ENCODE measurements at regions not wholly inside any gene's neighbourhood (a gene's known extent, or its start where the extent isn't known, plus 50 kb on each side); places are given as distances from the start of the nearest gene placed in this dataset.

DNA sequence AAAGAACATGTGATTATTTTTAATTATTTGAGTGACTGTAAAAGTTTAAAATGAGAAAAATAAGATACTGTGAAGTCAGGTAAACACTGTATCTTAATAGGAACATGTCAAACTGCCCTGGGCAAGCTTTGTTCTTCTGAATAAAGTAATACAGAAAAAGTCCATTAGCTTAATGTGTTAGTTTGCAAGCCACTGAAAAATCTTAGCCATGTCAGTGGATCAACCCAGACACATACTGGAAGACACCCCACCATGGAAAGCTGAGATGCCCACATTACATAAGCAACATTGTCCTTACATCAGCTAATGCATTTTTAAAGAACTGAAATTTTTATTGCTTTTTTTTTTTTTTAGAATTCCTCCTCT, 155.2 kb downstream of the BBOX1 start:
- in situ Hi-C loops (cut with HindIII; ENCODE audit: low sequenced_read_pairs) = loop anchor here (5.0 kb wide), 2 partner anchors 96 to 286 kb away; no protein-coding TSS in a partner anchor

GRCh38 chr11:27194976-27195375, 154.4 kb downstream of the BBOX1 start:
- in situ Hi-C loops (cut with HindIII; ENCODE audit: low sequenced_read_pairs) = loop anchor here (5.0 kb wide), 4 partner anchors 52 to 287 kb away; no protein-coding TSS in a partner anchor

DNA sequence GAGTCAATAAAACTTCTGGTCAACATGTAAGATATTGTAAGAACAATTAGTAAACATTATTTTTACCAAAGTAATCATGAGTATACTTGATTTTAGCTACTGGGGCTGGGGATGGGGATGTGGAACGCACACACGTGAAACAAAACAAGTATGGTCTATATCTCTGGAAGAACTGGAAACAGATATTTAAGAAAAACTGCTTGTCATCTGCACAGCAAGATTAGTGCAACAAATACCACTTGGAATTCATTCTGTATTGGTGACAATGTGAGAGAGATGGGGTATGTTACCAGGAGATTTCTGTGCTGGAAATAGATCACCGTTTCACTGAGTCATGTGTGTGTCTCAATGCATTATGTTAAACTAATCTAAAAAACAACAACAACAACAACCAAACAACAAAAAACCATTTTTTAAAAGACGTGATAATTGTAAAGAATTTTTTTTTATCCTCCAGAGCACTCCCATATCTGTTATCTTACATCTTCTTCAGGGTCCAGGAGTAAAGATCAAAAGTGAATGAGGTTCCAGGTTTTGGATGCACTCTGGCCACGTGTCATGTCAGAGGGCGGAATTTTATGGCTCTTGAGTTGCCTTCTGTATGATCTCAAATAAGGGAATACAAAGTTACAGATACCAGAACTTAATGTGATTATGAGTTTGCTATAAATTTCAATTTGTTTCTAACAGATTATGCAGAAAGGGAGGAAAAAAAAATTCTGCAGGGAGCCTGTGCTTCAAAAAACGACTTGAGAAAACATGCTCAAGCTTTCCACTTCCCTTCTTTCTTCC, 153.0 kb downstream of the BBOX1 start:
- in situ Hi-C loops (cut with HindIII; ENCODE audit: low sequenced_read_pairs) = loop anchor here (5.0 kb wide), 2 partner anchors 54 to 61 kb away; no protein-coding TSS in a partner anchor

- in situ Hi-C loops (cut with HindIII; ENCODE audit: low sequenced_read_pairs) = loop anchor here (5.0 kb wide), 2 partner anchors 55 to 60 kb away; no protein-coding TSS in a partner anchor
Measured at GRCh38 chr11:27192184-27192583, 151.6 kb downstream of the BBOX1 start.

GRCh38 chr11:27191639-27192038, 151.0 kb downstream of the BBOX1 start:
- in situ Hi-C loops (cut with HindIII; ENCODE audit: low sequenced_read_pairs) = loop anchor here (5.0 kb wide), 2 partner anchors 56 to 59 kb away; no protein-coding TSS in a partner anchor

- in situ Hi-C loops (cut with HindIII; ENCODE audit: low sequenced_read_pairs) = no loop called here
Measured at GRCh38 chr11:27188696-27189095, 148.1 kb downstream of the BBOX1 start.

- in situ Hi-C loops (cut with HindIII; ENCODE audit: low sequenced_read_pairs) = no loop called here
Measured at GRCh38 chr11:27187848-27188621, 147.4 kb downstream of the BBOX1 start.

- in situ Hi-C loops (cut with HindIII; ENCODE audit: low sequenced_read_pairs) = no loop called here
Measured at GRCh38 chr11:27187075-27187847, 146.6 kb downstream of the BBOX1 start.

GRCh38 chr11:27186580-27186979, 146.0 kb downstream of the BBOX1 start:
- in situ Hi-C loops (cut with HindIII; ENCODE audit: low sequenced_read_pairs) = no loop called here

DNA sequence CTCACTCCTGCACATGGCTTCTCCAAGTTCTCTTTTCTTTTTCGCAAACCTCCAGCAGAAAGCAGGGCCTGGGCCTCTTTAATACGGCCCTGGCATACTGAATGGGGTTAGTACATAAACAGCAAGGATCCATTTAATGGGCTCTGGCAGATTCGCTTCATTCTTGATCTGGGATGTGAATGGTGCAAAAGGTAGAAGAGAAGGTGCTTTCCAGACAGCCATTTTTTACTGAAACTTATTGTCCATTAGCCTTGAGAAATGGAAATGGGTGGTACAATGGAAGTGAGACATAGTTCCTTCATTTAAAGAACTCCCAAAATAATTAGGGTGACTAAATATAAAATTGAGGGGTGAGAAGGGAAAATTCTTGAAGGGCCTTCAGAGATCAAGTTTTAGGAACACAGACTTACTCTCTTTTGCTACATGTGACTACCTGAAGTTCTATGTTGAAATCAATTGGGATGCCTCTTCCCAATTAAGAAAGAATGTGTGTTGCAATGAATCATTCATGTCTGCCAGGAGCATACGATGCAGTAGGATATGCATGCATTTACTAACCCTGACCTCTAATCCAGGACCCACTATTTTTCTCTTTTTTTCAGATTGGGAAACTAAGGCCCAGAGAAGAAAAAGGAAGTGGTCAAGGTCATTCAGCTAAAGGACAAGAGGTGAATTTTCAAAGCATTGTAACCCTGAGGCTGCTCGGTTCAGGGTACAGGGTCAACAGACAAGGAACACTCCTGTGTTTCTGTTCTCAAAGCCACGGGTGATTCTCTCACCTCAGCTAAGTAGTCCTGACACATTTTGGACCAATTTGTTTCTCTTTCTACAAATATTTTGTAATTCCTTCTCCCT, 144.1 kb downstream of the BBOX1 start:
- in situ Hi-C loops (cut with HindIII; ENCODE audit: low sequenced_read_pairs) = no loop called here

DNA sequence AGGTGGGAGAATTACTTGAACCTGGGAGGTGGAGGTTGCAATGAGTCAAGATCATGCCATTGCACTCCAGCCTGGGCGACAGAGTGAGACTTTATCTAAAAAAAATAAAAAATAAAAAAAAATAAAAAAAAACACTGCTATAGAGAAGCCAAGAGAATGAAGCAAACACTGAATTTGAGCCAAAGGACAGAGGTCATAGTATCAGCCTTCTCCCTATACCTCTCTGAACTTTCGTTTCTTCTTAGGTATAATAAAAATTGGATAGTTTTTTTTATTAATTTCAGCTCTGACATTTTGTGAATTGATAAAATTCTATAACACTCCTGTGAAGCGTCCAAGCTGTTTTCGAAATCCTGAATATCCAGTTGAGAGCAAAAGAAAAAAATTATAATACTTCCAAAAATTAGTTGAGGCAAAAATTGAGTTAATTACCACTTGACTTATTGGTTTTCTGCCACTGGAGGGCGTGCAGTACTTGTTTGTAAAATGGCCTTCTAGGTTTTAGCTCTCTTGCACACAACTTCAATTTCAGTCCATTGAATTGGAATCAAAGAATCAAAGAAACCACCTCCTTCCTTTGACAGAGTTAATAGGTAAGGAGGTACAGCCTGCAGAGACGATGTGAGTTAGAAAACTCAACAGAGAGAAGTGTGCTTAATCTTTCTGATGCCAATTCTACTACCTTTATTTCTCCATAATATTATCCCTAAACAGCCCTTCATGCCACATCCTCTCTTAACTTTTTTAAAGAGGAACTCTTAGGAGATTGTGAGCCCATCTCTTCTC, 143.2 kb downstream of the BBOX1 start:
- in situ Hi-C loops (cut with HindIII; ENCODE audit: low sequenced_read_pairs) = no loop called here

GRCh38 chr11:27179334-27179733, 138.7 kb downstream of the BBOX1 start:
- in situ Hi-C loops (cut with HindIII; ENCODE audit: low sequenced_read_pairs) = no loop called here

DNA sequence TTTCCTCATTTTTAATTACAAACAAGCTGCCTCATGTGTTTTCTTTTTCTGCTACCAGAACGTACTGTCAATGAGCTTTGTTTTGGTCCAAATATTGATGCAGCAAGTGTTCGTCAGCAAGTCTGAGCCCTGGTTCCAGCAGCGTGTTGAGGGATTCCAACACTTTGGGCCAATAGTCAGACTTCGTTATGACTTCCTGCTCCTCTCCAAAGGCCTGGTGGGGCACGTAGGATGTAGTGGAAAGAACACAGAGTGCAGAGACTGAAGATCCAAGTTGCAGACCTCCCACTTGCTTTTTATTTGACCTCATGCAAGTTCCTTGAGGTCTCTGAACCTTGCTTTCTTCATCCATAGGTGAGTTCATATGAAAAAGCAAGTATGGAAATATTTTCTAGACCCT, 138.2 kb downstream of the BBOX1 start:
- in situ Hi-C loops (cut with HindIII; ENCODE audit: low sequenced_read_pairs) = no loop called here

All from endothelial cell of hepatic sinusoid (primary cell).